PC-3 (cell line): ENCODE measurements at regions not wholly inside any gene's neighbourhood (a gene's known extent, or its start where the extent isn't known, plus 50 kb on each side); places are given as distances from the start of the nearest gene placed in this dataset.

ENCODE experiments used
- ATAC-seq: fragments of 200-7000 bp; cut with Tn5 transposase; 2 replicates; pipeline ENCODE4 v1.9.1; 2020; ENCODE audit warnings: mild to moderate bottlenecking, moderate library complexity
- BruUV-seq: library from RNA; stranded (reverse); fragments of 400-500 nt; replicated peaks from 2 replicates; lab custom pipeline; 2021; lab: Mats Ljungman, UMichigan
- CTCF ChIA-PET: fragments of 300-600 bp; sonication (Branson Sonifier 250); formaldehyde crosslinking; loops from one replicate; lab custom pipeline; 2022; ENCODE audit warnings: antibody characterized with exemption; lab: Charles Lee
- POLR2A ChIA-PET: fragments of 300-600 bp; sonication (Branson Sonifier 250); formaldehyde crosslinking; loops from one replicate; lab custom pipeline; 2022; ENCODE audit warnings: antibody characterized with exemption; ENCODE audit not compliant: unreplicated experiment; lab: Charles Lee
- DNase-seq: peaks from one replicate; pipeline ENCODE4 v3.0.0-alpha.2; 2015
- H2AFZ ChIP-seq: fragments of 300-600 bp; sonication (generic); 2 replicates; pipeline ENCODE4 v1.6.0; 2016; ENCODE audit warnings: antibody characterized with exemption, low read length
- H3F3A ChIP-seq: fragments of 300-600 bp; sonication (generic); one replicate; pipeline ENCODE4 v1.6.0; 2017; ENCODE audit warnings: antibody characterized with exemption, low read length, control low read depth, mild to moderate bottlenecking; ENCODE audit not compliant: unreplicated experiment
- H3K27ac ChIP-seq: fragments of 300-600 bp; sonication (generic); 2 replicates; pipeline ENCODE4 v1.5.1; 2016; ENCODE audit warnings: mild to moderate bottlenecking, low read length
- H3K27me3 ChIP-seq: fragments of 300-600 bp; sonication (generic); 2 replicates; pipeline ENCODE4 v1.6.1; 2016; ENCODE audit warnings: low read length, mixed read lengths
- H3K36me3 ChIP-seq: fragments of 300-600 bp; sonication (generic); 2 replicates; pipeline ENCODE4 v1.6.1; 2016; ENCODE audit warnings: low read depth, mixed run types, low read length, mixed read lengths
- H3K4me1 ChIP-seq: fragments of 300-600 bp; sonication (generic); 2 replicates; pipeline ENCODE4 v1.5.1; 2016; ENCODE audit warnings: low read length; ENCODE audit not compliant: insufficient read depth
- H3K4me2 ChIP-seq: fragments of 300-600 bp; sonication (generic); 2 replicates; pipeline ENCODE4 v1.6.0; 2016; ENCODE audit warnings: low read length
- H3K4me3 ChIP-seq: fragments of 300-600 bp; sonication (generic); 2 replicates; pipeline ENCODE4 v1.5.1; 2016; ENCODE audit warnings: mild to moderate bottlenecking, low read length, mixed read lengths
- H3K79me2 ChIP-seq: fragments of 300-600 bp; sonication (generic); 2 replicates; pipeline ENCODE4 v1.6.1; 2017; ENCODE audit warnings: low read length, mixed read lengths
- H3K9ac ChIP-seq: fragments of 300-600 bp; sonication (generic); 2 replicates; pipeline ENCODE4 v1.6.0; 2016; ENCODE audit warnings: mild to moderate bottlenecking, low read length
- H3K9me2 ChIP-seq: fragments of 300-600 bp; sonication (generic); replicated peaks from 2 replicates; pipeline ENCODE4 v1.6.1; 2016; ENCODE audit warnings: mixed run types, low read length, mixed read lengths
- H3K9me3 ChIP-seq: fragments of 300-600 bp; sonication (generic); 2 replicates; pipeline ENCODE4 v1.6.1; 2016; ENCODE audit warnings: low read length, mixed read lengths
- H4K20me1 ChIP-seq: fragments of 300-600 bp; sonication (generic); 2 replicates; pipeline ENCODE4 v1.6.1; 2016; ENCODE audit warnings: low read length, mixed read lengths
- EZH2 ChIP-seq: fragments of 300-600 bp; sonication (generic); IDR thresholded peaks from one replicate; pipeline ENCODE4 v1.6.1; 2017; ENCODE audit warnings: antibody characterized with exemption, mild to moderate bottlenecking, low read length; ENCODE audit not compliant: unreplicated experiment
- EZH2phosphoT487 ChIP-seq: fragments of 300-600 bp; sonication (generic); IDR thresholded peaks from 2 replicates; pipeline ENCODE4 v1.6.1; 2018; ENCODE audit warnings: mild to moderate bottlenecking, antibody characterized with exemption, low read length, borderline replicate concordance
- intact Hi-C: fragments of 100-400 bp; cut with micrococcal nuclease; formaldehyde crosslinking; loops from 2 replicates; pipeline ENCODE4 v1.9.0; 2023
- TF ChIP-seq, protein P1 (sequence below): fragments of 300-600 bp; sonication (generic); conservative IDR thresholded peaks from 2 replicates; pipeline ENCODE4 v1.5.1; 2017; ENCODE audit warnings: antibody characterized with exemption, low read depth, mild to moderate bottlenecking, low read length

DNA sequence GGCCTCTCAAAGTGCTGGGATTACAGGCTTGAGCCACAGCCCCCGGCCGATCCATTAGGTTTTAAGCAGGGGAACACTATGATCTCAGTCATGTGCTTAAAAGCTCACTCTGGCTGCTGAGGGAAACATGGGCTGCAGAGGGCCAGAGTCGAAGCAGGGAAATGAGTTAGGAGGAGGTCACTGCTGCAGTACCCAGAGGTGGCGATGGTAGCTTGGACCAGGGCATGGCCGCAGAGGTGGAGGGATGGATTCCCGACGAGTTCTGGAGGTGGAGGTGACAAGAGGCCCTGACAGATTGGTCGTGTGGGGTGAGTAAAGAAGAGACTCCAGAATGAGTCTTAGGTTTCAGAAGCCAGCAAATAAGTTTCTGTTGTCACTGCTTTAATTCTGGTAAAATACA is 54.4 kb upstream of the INCENP start:
- no peak for TF ChIP-seq EZH2phosphoT487
- TF ChIP-seq, protein P1, sequence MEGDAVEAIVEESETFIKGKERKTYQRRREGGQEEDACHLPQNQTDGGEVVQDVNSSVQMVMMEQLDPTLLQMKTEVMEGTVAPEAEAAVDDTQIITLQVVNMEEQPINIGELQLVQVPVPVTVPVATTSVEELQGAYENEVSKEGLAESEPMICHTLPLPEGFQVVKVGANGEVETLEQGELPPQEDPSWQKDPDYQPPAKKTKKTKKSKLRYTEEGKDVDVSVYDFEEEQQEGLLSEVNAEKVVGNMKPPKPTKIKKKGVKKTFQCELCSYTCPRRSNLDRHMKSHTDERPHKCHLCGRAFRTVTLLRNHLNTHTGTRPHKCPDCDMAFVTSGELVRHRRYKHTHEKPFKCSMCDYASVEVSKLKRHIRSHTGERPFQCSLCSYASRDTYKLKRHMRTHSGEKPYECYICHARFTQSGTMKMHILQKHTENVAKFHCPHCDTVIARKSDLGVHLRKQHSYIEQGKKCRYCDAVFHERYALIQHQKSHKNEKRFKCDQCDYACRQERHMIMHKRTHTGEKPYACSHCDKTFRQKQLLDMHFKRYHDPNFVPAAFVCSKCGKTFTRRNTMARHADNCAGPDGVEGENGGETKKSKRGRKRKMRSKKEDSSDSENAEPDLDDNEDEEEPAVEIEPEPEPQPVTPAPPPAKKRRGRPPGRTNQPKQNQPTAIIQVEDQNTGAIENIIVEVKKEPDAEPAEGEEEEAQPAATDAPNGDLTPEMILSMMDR, result no peak
- intact Hi-C loops, result no loop called here
- CTCF ChIA-PET, result interaction anchor here (1.1 kb wide), 1 partner anchor 156 kb away, joined by 4 read pairs; no protein-coding TSS in a partner anchor
- no peaks in the 10 kb centered on the region for H3K36me3 ChIP-seq
- H3K27ac ChIP-seq, result no peak overlapping the region
- no peaks in the 10 kb centered on the region for H3K27me3 ChIP-seq
- BruUV-seq, result no TSS peak
- POLR2A ChIA-PET, result no interaction called here
- H3K9ac ChIP-seq, result no peak overlapping the region
- no peaks in the 10 kb centered on the region for H3K9me2 ChIP-seq
- no peak overlapping the region for H3K4me3 ChIP-seq
- H3K4me1 ChIP-seq, result no peaks in the 10 kb centered on the region
- H2AFZ ChIP-seq, result no peak overlapping the region
- H3K9me3 ChIP-seq, result no peaks in the 10 kb centered on the region
- H3K4me2 ChIP-seq, result no peak overlapping the region
- DNase-seq (no peak), ATAC-seq (no peak)
- H4K20me1 ChIP-seq, result no peaks in the 10 kb centered on the region
- no peaks in the 10 kb centered on the region for H3F3A ChIP-seq
- no peaks in the 10 kb centered on the region for H3K79me2 ChIP-seq

DNA sequence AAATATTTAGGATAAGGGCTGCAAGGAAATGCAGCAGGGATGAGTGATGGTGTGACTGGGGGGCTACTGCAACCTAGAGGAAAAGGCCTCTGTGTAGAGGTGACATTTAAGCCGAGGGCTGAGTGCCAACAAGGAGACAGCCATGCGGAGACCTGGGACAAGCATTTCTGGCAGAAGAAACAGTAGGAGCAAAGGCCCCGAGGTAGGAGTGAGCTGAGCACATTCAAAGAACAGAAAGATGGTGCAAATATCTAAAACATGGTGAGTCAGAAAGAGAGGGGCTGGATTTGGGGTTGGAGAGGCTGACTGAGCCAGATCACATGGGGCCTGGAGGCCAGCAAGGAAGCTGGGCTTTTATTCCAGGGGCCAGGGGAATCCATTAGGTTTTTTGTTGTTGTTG is 55.1 kb upstream of the INCENP start:
- H3F3A ChIP-seq, result no peaks in the 10 kb centered on the region
- no peak overlapping the region for H3K9ac ChIP-seq
- ATAC-seq (no peak), DNase-seq (no peak)
- intact Hi-C loops, result no loop called here
- H3K9me3 ChIP-seq, result no peaks in the 10 kb centered on the region
- ChIA-PET POLR2A (no interaction called here), CTCF (interaction anchor here (1.1 kb wide), 1 partner anchor 156 kb away, joined by 4 read pairs; no protein-coding TSS in a partner anchor)
- no peak overlapping the region for H3K4me3 ChIP-seq
- no peaks in the 10 kb centered on the region for H3K9me2 ChIP-seq
- TF ChIP-seq EZH2 (no peak), EZH2phosphoT487 (no peak)
- TF ChIP-seq, protein P1, result no peak
- no peak overlapping the region for H2AFZ ChIP-seq
- H3K79me2 ChIP-seq, result no peaks in the 10 kb centered on the region
- H3K4me1 ChIP-seq, result no peaks in the 10 kb centered on the region
- H4K20me1 ChIP-seq, result no peaks in the 10 kb centered on the region
- no peak overlapping the region for H3K27ac ChIP-seq
- H3K4me2 ChIP-seq, result no peak overlapping the region
- no TSS peak for BruUV-seq
- no peaks in the 10 kb centered on the region for H3K36me3 ChIP-seq
- H3K27me3 ChIP-seq, result no peaks in the 10 kb centered on the region

DNA sequence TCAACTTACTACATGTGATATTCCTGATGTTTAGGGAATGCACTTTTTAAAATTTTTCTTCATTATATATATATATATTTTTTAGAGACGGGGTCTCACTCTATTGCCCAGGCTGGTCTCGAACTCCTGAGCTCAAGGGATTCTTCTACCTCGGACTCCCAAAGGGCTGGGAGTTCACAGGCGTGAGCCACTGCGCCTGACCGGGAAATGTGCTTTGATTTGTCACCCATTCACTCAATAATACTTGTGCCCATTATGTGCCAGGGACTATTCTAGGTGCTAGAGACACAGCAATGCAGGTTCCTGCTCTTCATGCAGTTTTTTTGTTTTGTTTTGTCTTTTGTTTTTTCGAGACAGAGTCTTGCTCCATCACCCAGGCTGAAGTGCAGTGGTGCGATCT is 56.1 kb upstream of the INCENP start:
- no peaks in the 10 kb centered on the region for H3K9me3 ChIP-seq

More for the DNA sequence above, 56.1 kb upstream of the INCENP start:
- no peak overlapping the region for H2AFZ ChIP-seq
- H3K9ac ChIP-seq, result no peak overlapping the region
- TF ChIP-seq, protein P1, result no peak
- TF ChIP-seq EZH2, result no peak
- no peak for TF ChIP-seq EZH2phosphoT487
- no peaks in the 10 kb centered on the region for H3K36me3 ChIP-seq
- no peaks in the 10 kb centered on the region for H3F3A ChIP-seq
- H3K4me1 ChIP-seq, result no peaks in the 10 kb centered on the region
- BruUV-seq, result no TSS peak
- H4K20me1 ChIP-seq, result no peaks in the 10 kb centered on the region
- no peak overlapping the region for H3K4me2 ChIP-seq
- H3K27me3 ChIP-seq, result no peaks in the 10 kb centered on the region
- no peak overlapping the region for H3K27ac ChIP-seq
- ATAC-seq (no peak), DNase-seq (no peak)
- POLR2A ChIA-PET, result no interaction called here
- H3K9me2 ChIP-seq, result no peaks in the 10 kb centered on the region
- CTCF ChIA-PET, result no interaction called here
- intact Hi-C loops, result no loop called here
- H3K4me3 ChIP-seq, result no peak overlapping the region
- no peaks in the 10 kb centered on the region for H3K79me2 ChIP-seq
